Fibroblast of skin of right biceps (primary cell): ENCODE measurements at regions not wholly inside any gene's neighbourhood (a gene's known extent, or its start where the extent isn't known, plus 50 kb on each side); places are given as distances from the start of the nearest gene placed in this dataset.
"Not testable (repeated sequence)": the region's sequence is repeated elsewhere in the genome, so short reads cannot be mapped to it uniquely, and the experiment has no call there.

Experiments
- DNase-seq: peaks from one replicate; pipeline ENCODE4 v3.0.0-alpha.2; 2013

DNA sequence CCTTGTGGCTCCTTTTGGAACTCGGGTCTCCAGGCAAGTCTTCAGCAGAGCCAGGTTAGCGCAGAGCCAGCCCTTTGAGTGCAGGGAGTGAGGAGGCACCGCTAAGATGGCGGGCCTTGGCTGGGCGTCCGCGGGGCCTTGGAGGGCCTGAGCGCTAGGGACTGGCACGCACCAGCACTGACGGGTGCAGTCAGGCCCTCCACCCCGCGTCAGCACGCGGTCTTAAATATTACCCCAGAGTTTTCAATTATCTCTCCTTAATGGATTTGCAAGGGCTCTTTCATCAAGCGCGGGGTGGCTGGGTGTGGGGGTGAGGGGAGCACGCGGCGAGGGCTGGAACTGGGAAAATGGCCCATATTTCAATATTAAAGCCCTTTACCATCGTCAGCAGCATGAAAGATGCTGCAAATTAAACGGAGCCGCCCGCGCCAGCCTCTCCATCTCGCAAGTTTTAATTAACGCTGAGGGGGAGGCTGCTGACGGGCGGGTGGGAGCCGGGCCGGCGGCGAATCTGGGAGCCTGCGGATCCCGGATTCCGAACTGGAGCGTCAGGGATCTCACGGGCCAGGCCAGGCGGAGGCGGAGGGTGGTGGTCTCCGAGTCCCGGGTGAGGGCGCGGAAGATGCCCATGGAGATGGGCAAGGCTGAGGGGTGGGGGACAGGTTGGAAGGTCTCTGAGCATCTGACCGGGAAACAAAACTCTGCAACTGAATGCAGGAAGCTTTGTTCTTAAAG is 1690.4 kb upstream of the DEFB115 start:
- DNase-seq = not testable (repeated sequence)

GRCh38 chr20:29567671-29568070 is 1689.8 kb upstream of the DEFB115 start:
- DNase-seq = not testable (repeated sequence)

- not testable (repeated sequence) for DNase-seq
Measured at GRCh38 chr20:29570126-29570525, 1687.3 kb upstream of the DEFB115 start.

GRCh38 chr20:29589530-29589929 is 1667.9 kb upstream of the DEFB115 start:
- not testable (repeated sequence) for DNase-seq

DNA sequence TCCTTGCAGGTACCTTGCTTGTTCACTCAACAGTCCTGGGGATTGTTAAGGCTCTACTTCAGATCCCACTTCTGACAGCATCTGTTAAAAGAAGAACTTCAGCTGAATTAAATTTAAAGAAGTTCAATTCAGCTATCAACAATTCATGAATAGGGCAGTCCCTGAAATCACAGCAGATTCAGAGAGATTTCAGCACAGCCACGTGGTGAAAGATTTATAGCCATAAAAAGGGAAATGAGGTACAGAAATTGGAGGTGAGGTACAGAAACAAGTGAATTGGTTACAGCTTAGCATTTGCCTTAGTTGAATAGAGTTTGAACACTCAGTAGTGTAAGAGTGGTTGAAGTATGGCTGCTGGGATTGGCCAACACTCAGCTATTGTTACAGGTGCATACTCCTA is 1653.3 kb upstream of the DEFB115 start:
- not testable (repeated sequence) for DNase-seq

GRCh38 chr20:29606171-29606570 is 1651.3 kb upstream of the DEFB115 start:
- not testable (repeated sequence) for DNase-seq

DNA sequence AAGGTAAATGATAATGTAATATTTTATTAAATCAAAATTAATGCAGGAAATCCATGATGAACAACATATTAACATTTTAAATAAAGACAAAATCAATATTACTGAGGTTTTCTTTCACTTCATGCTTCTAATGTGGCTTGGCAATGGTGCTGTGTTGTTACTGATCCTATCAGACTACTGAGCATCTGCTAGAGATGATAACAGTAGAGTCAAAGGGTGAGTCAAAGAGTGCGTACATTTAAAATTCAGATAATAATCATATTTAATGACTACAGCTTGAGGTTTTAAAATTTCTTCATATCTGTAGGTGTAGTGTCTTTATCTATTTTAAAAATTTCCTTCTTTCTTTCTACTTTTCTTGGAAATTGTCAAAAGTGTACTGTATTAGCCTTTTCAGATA is 1628.1 kb upstream of the DEFB115 start:
- not testable (repeated sequence) for DNase-seq
